Keratinocyte (primary cell): ENCODE measurements at regions not wholly inside any gene's neighbourhood (a gene's known extent, or its start where the extent isn't known, plus 50 kb on each side); places are given as distances from the start of the nearest gene placed in this dataset.
"Not testable (repeated sequence)": the region's sequence is repeated elsewhere in the genome, so short reads cannot be mapped to it uniquely, and the experiment has no call there.

Experiments used
- DNase-seq: peaks from one replicate; pipeline ENCODE4 v3.0.0-alpha.2; 2011; ENCODE audit warnings: low read depth, missing footprints, low spot score
- FAIRE-seq: peaks from 2 replicates; lab custom pipeline; 2011; peaks lifted over from hg19 to GRCh38; lab: Jason Lieb, UNC
- H2AFZ ChIP-seq: 2 replicates; pipeline ENCODE4 v1.6.0; 2012; ENCODE audit warnings: low read length, control low read depth, inconsistent platforms; ENCODE audit not compliant: control insufficient read depth
- H3K27ac ChIP-seq: 2 replicates; pipeline ENCODE4 v1.5.1; 2011; ENCODE audit warnings: low read length; ENCODE audit not compliant: control insufficient read depth, insufficient read depth
- H3K27me3 ChIP-seq: 3 replicates; pipeline ENCODE4 v1.6.0; 2011; ENCODE audit warnings: low read length; ENCODE audit not compliant: control insufficient read depth, insufficient read depth; ENCODE audit errors: extremely low read depth
- H3K36me3 ChIP-seq, 2 experiments: 2 replicates in 1 of 2; 3 replicates in 1 of 2; pipeline ENCODE4 v1.5.1; 2011; ENCODE audit warnings: low read length in 2 of 2, mild to moderate bottlenecking in 1 of 2; ENCODE audit not compliant: control insufficient read depth in 2 of 2, insufficient read depth in 2 of 2; ENCODE audit errors: extremely low read depth in 1 of 2
- H3K4me1 ChIP-seq: 3 replicates; pipeline ENCODE4 v1.5.1; 2011; ENCODE audit warnings: low read length; ENCODE audit not compliant: control insufficient read depth, insufficient read depth; ENCODE audit errors: extremely low read depth
- H3K4me2 ChIP-seq: 3 replicates; pipeline ENCODE4 v1.6.0; 2011; ENCODE audit warnings: low read depth, low read length; ENCODE audit not compliant: control insufficient read depth, insufficient read depth; ENCODE audit errors: extremely low read depth
- H3K4me3 ChIP-seq, 3 experiments: fragments of 200-600 bp in 1 of 3; sonication (generic) in 1 of 3; 2 replicates in 2 of 3; 3 replicates in 1 of 3; pipeline ENCODE4 v1.5.1; 2011 to 2016; ENCODE audit warnings: low read length in 3 of 3, mild to moderate bottlenecking in 3 of 3, control low read depth in 2 of 3, inconsistent platforms in 1 of 3, low read depth in 1 of 3, mixed read lengths in 1 of 3, mixed run types in 1 of 3, moderate library complexity in 1 of 3; ENCODE audit not compliant: control insufficient read depth in 2 of 3, insufficient read depth in 2 of 3; ENCODE audit errors: extremely low read depth in 1 of 3
- H3K79me2 ChIP-seq: 2 replicates; pipeline ENCODE4 v1.6.0; 2012; ENCODE audit warnings: low read length; ENCODE audit not compliant: control insufficient read depth, insufficient read depth
- H3K9ac ChIP-seq: 3 replicates; pipeline ENCODE4 v1.6.0; 2011; ENCODE audit warnings: low read length; ENCODE audit not compliant: control insufficient read depth, insufficient read depth; ENCODE audit errors: extremely low read depth
- H3K9me1 ChIP-seq: 3 replicates; pipeline ENCODE4 v1.6.0; 2011; ENCODE audit warnings: low read length; ENCODE audit not compliant: control insufficient read depth, insufficient read depth; ENCODE audit errors: extremely low read depth
- H3K9me3 ChIP-seq: 2 replicates; pipeline ENCODE4 v1.5.1; 2012; ENCODE audit warnings: low read depth, low read length; ENCODE audit not compliant: control insufficient read depth
- H4K20me1 ChIP-seq: 3 replicates; pipeline ENCODE4 v1.6.0; 2011; ENCODE audit warnings: low read length; ENCODE audit not compliant: control insufficient read depth, insufficient read depth; ENCODE audit errors: extremely low read depth
- dilution Hi-C: fragments of 300-500 bp; cut with MboI; formaldehyde crosslinking; loops from one replicate; pipeline ENCODE4 v1.7.0; 2020; ENCODE audit warnings: low sequenced_read_pairs; ENCODE audit not compliant: extremely low pct_ligation_motif_present

- dilution Hi-C loops, H3K9me1 ChIP-seq, H4K20me1 ChIP-seq, H3K4me2 ChIP-seq, H3K36me3 ChIP-seq, H3K27ac ChIP-seq, H3K4me3 ChIP-seq, H2AFZ ChIP-seq, H3K79me2 ChIP-seq, H3K4me1 ChIP-seq, H3K27me3 ChIP-seq, FAIRE-seq, DNase-seq, H3K9ac ChIP-seq: not testable (repeated sequence)
- peaks cover 46% of the 10 kb centered on the region for H3K9me3 ChIP-seq
Measured at GRCh38 chr15:20246624-20247023, 295.0 kb downstream of the GOLGA6L6 start.

DNA sequence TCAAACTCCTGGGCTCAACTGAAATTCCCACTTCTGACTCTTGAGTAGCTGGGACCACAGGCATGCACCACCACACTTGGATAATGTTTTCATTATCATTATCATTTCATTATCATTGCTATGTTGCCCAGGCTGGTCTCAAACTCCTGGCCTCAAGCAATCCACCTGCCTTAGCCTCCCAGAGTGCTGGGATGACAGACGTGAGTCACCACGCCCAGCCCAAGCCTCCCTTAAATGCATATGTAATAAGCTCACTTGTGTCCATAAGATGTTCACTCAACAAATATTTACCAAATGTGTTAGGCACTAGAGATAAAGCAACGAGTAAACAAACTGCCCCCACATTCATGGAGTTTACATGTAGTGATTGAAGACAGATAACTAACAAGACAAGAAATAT is 295.7 kb downstream of the GOLGA6L6 start:
- dilution Hi-C loops, DNase-seq, H3K27me3 ChIP-seq, H3K27ac ChIP-seq, H3K4me3 ChIP-seq, FAIRE-seq, H3K9ac ChIP-seq, H3K4me1 ChIP-seq, H3K4me2 ChIP-seq, H4K20me1 ChIP-seq, H2AFZ ChIP-seq, H3K36me3 ChIP-seq, H3K9me1 ChIP-seq, H3K79me2 ChIP-seq: not testable (repeated sequence)
- peaks cover 45% of the 10 kb centered on the region for H3K9me3 ChIP-seq

DNA sequence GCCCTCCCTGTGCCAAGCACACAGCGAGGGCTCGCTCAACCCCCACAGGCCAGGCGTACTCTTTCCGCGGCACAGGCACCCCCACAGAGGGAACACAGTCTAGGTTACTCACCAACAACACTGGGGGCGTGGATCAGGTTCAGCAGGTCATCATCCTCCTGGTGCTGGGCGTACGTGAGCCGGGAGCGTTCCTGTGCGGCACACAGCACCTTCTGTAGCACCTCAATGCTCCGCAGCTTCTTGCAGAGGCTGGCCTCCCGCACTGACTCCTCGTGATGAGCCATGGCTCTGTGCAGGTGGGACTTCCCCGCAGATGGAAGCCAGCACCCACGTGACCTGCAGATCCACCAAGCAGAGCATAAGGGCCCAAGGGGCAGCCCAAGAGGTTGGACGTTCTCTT is 296.8 kb downstream of the GOLGA6L6 start:
- H3K27ac ChIP-seq, H2AFZ ChIP-seq, H3K4me2 ChIP-seq, H3K36me3 ChIP-seq, H4K20me1 ChIP-seq, H3K79me2 ChIP-seq, H3K27me3 ChIP-seq, H3K4me3 ChIP-seq, FAIRE-seq, H3K9ac ChIP-seq, DNase-seq, H3K4me1 ChIP-seq, H3K9me1 ChIP-seq, dilution Hi-C loops: not testable (repeated sequence)
- peaks cover 44% of the 10 kb centered on the region for H3K9me3 ChIP-seq

- FAIRE-seq, H3K27ac ChIP-seq, H3K4me1 ChIP-seq, H3K4me2 ChIP-seq, H3K79me2 ChIP-seq, H3K36me3 ChIP-seq, H3K9ac ChIP-seq, H3K4me3 ChIP-seq, H3K9me1 ChIP-seq, H4K20me1 ChIP-seq, dilution Hi-C loops, H3K27me3 ChIP-seq, H2AFZ ChIP-seq, DNase-seq: not testable (repeated sequence)
- H3K9me3 ChIP-seq, result peaks cover 45% of the 10 kb centered on the region
Measured at GRCh38 chr15:20243486-20244240, 297.9 kb downstream of the GOLGA6L6 start.

DNA sequence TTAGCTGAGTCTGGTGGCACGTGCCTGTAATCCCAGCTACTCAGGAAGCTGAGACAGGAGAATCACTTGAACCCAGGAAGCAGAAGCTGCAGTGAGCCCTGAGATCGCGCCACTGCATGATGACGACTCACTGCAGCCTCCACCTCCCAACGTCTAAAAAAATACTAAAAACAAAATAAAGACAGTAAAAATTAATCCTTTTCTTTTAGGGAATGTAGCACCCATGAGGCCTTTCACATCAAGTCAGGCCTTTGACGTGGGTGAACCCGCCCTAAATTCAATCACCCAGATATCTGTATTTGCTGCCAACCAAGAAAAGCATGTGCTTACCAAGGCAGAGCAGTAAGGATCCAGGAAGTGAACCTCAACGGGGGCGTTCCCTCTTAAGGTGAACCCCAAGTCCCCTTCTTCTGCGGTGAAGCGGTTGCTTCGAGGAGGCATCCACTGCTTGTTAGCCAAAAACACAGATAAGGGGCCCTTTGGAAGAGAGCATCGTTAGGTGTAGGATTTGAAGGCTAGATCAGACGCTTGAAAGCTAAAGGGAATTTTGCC is 301.2 kb downstream of the GOLGA6L6 start:
- H3K9ac ChIP-seq, H3K4me2 ChIP-seq, H2AFZ ChIP-seq, H4K20me1 ChIP-seq, H3K4me1 ChIP-seq, H3K79me2 ChIP-seq, H3K36me3 ChIP-seq, H3K4me3 ChIP-seq, FAIRE-seq, DNase-seq, H3K27me3 ChIP-seq, H3K9me1 ChIP-seq, dilution Hi-C loops, H3K27ac ChIP-seq: not testable (repeated sequence)
- H3K9me3 ChIP-seq, result peaks cover 34% of the 10 kb centered on the region
